Osteoblast (primary cell): ENCODE measurements at regions not wholly inside any gene's neighbourhood (a gene's known extent, or its start where the extent isn't known, plus 50 kb on each side); places are given as distances from the start of the nearest gene placed in this dataset.

ENCODE experiments used
- DNase-seq: peaks from one replicate; pipeline ENCODE4 v3.0.0; 2011; ENCODE audit warnings: low spot score, mixed read lengths; ENCODE audit not compliant: insufficient read length; ENCODE audit errors: missing footprints
- H2AFZ ChIP-seq: 2 replicates; pipeline ENCODE4 v1.6.0; 2011; ENCODE audit warnings: mild to moderate bottlenecking, low read length
- H3K27ac ChIP-seq: 2 replicates; pipeline ENCODE4 v1.5.1; 2011; ENCODE audit warnings: mild to moderate bottlenecking, low read depth, low read length, moderate library complexity
- H3K27me3 ChIP-seq: 2 replicates; pipeline ENCODE4 v1.6.0; 2012; ENCODE audit warnings: mild to moderate bottlenecking, control low read depth, inconsistent platforms, low read length, moderate library complexity; ENCODE audit not compliant: insufficient read depth
- H3K36me3 ChIP-seq: 2 replicates; pipeline ENCODE4 v1.5.1; 2011; ENCODE audit warnings: mild to moderate bottlenecking, low read length, control low read depth, moderate library complexity; ENCODE audit not compliant: insufficient read depth
- H3K4me1 ChIP-seq: 2 replicates; pipeline ENCODE4 v1.5.1; 2011; ENCODE audit warnings: mild to moderate bottlenecking, low read length, control low read depth, moderate library complexity; ENCODE audit not compliant: insufficient read depth
- H3K4me2 ChIP-seq: 2 replicates; pipeline ENCODE4 v1.6.0; 2011; ENCODE audit warnings: mild to moderate bottlenecking, low read length; ENCODE audit not compliant: insufficient read depth
- H3K4me3 ChIP-seq: fragments of 200-600 bp; sonication (generic); 3 replicates; pipeline ENCODE4 v1.5.1; 2012; ENCODE audit warnings: mild to moderate bottlenecking, low read length, inconsistent platforms; ENCODE audit not compliant: insufficient read depth
- H3K79me2 ChIP-seq: 2 replicates; pipeline ENCODE4 v1.6.0; 2012; ENCODE audit warnings: mild to moderate bottlenecking, low read length, control low read depth, inconsistent platforms; ENCODE audit not compliant: insufficient read depth
- H3K9me3 ChIP-seq: 2 replicates; pipeline ENCODE4 v1.5.1; 2011; ENCODE audit warnings: low read depth, low read length, control low read depth
- H4K20me1 ChIP-seq: 2 replicates; pipeline ENCODE4 v1.6.0; 2012; ENCODE audit warnings: mild to moderate bottlenecking, low read length, control low read depth; ENCODE audit not compliant: insufficient read depth
- TF ChIP-seq, protein P1 (sequence below): IDR thresholded peaks from 2 replicates; pipeline ENCODE4 v1.5.1; 2011; ENCODE audit warnings: mild to moderate bottlenecking, low read depth, low read length, moderate library complexity; ENCODE audit errors: extremely low read depth

DNA sequence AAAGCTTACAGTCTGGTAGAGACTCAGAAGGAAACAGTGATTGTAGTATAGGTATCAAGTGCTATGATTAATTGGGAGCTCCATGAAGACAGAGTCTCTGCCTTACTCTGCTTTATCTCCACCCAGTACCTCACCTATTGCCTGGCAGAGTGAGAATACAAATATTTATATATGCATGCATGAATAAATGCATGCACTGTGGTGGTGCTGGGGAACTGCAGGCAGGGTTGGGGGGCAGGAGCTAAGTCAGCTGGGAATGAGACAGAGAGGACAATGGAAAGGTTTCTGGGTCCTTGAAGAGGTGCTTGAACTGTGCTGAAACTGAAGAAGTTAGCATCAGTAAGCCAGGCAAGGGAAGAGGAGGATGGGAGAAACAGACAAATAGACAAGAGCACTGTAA, 80.8 kb upstream of the PPP2R2B start:
- no peaks in the 10 kb centered on the region for H3K9me3 ChIP-seq
- DNase-seq, result peak; percentile 8

DNA sequence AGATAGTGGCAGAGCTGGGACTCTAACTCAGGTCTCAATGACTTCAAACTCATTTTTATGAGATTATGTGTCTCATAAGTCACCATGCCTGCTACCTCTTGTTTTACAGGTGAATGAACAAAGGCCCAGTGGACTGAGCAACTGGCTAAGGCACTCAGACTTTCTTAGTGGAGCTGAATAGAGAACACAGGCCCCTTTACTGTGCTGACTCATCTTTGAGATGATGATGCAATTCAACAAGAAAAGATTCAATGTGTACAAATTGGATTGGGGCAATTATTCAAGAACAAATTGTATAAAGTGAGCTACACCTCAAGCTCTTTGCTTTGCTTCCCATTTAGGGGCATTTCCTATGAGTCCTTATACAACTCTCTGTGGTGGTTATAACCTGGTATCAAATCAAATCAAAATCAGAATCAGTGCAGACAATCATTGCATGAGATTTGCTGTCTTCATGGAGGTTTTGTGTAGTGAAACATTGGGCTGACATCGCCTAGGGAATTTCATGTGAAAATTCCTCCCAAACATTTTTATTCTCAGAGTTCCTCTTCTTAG, 84.3 kb upstream of the PPP2R2B start:
- Histone ChIP-seq H3K4me1 (no peaks in the 10 kb centered on the region), H3K4me3 (no peak overlapping the region), H2AFZ (no peak overlapping the region), H3K4me2 (no peak overlapping the region), H3K79me2 (no peaks in the 10 kb centered on the region), H3K27ac (no peak overlapping the region), H3K9me3 (no peaks in the 10 kb centered on the region), H3K27me3 (no peaks in the 10 kb centered on the region), H4K20me1 (no peaks in the 10 kb centered on the region), H3K36me3 (no peaks in the 10 kb centered on the region)
- no peak for DNase-seq
- TF ChIP-seq, protein P1, sequence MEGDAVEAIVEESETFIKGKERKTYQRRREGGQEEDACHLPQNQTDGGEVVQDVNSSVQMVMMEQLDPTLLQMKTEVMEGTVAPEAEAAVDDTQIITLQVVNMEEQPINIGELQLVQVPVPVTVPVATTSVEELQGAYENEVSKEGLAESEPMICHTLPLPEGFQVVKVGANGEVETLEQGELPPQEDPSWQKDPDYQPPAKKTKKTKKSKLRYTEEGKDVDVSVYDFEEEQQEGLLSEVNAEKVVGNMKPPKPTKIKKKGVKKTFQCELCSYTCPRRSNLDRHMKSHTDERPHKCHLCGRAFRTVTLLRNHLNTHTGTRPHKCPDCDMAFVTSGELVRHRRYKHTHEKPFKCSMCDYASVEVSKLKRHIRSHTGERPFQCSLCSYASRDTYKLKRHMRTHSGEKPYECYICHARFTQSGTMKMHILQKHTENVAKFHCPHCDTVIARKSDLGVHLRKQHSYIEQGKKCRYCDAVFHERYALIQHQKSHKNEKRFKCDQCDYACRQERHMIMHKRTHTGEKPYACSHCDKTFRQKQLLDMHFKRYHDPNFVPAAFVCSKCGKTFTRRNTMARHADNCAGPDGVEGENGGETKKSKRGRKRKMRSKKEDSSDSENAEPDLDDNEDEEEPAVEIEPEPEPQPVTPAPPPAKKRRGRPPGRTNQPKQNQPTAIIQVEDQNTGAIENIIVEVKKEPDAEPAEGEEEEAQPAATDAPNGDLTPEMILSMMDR, result no peak

More for the DNA sequence above, 80.8 kb upstream of the PPP2R2B start:
- Histone ChIP-seq H3K4me1 (no peaks in the 10 kb centered on the region), H3K27me3 (no peaks in the 10 kb centered on the region), H3K27ac (no peak overlapping the region), H3K4me3 (no peak overlapping the region), H4K20me1 (no peaks in the 10 kb centered on the region), H3K36me3 (no peaks in the 10 kb centered on the region), H2AFZ (no peak overlapping the region), H3K79me2 (no peaks in the 10 kb centered on the region), H3K4me2 (no peak overlapping the region)
- TF ChIP-seq, protein P1, result no peak

DNA sequence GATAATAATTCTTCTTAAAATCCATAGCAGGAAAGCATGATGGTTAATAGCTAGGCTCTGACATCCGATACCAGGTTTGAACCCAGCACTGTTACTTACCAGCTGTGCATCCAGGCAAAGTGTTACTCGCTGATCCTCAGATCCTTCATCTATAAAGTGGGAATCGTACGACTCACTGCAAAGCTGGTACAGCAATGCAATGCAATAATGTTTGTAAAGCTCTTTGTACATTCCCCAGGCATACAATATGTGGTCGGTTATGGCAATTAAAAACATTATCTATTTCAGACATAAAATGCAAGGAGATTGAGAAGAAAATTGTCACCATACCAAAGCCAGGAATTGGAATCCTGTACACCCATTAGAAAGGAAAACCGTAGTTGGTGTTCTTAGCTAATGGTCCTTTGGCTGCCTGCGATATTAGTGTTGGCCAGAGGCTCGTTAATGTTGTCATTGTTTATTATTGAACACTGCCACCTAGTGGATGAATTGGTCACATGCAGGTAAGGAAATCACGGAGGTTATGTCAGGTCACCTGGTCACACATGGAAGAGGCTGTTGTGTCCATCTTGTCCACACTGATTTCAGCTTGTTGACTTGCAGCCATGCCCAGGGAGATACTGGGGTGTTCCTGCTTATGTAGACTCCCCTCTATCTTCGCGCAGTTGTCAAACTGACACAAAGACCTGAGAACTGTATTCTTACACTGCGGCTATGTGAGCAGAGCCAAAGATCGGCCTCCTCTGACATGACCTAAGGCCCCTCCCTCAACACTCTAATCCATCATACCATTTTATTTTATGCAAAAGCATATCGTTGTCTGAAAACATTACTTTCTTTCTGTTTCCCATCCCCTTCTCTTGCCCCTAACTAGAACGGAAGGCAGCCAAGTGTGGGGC, 87.5 kb upstream of the PPP2R2B start:
- H3K36me3 ChIP-seq, result no peaks in the 10 kb centered on the region
- H3K4me2 ChIP-seq, result no peak overlapping the region
- peak; percentile 52 for DNase-seq
- H2AFZ ChIP-seq, result no peak overlapping the region
- no peaks in the 10 kb centered on the region for H3K27me3 ChIP-seq
- TF ChIP-seq, protein P1, result peak; percentile 77
- no peak overlapping the region for H3K4me3 ChIP-seq
- H3K27ac ChIP-seq, result no peak overlapping the region
- no peaks in the 10 kb centered on the region for H3K4me1 ChIP-seq
- H3K9me3 ChIP-seq, result no peaks in the 10 kb centered on the region
- H3K79me2 ChIP-seq, result no peaks in the 10 kb centered on the region
- no peaks in the 10 kb centered on the region for H4K20me1 ChIP-seq

DNA sequence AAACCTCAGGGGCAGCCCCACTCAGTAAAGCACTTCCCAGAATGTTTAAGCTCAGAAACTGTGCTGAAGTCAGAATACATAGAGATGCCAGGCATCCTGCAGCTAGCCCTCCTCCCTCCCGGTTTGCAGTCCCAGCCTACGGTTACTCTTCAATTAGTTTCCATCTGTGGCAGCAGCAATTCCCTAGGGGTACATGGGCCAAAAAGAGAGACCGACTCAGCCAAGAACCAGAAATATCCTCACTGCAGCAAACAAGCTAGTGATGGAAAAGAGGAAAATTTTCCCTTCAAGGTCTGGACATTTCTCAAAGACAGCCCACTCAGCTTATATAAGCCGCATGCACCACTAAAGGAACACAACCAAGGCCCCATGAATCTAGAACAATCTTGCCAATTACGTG, 89.1 kb upstream of the PPP2R2B start:
- no peak for DNase-seq
- Histone ChIP-seq H3K4me3 (no peak overlapping the region), H3K36me3 (no peaks in the 10 kb centered on the region), H2AFZ (no peak overlapping the region), H3K4me1 (no peaks in the 10 kb centered on the region), H3K27me3 (no peaks in the 10 kb centered on the region), H3K79me2 (no peaks in the 10 kb centered on the region), H3K4me2 (no peak overlapping the region), H3K27ac (no peak overlapping the region), H4K20me1 (no peaks in the 10 kb centered on the region), H3K9me3 (no peaks in the 10 kb centered on the region)
- TF ChIP-seq, protein P1, result no peak
